SJSA1 (cell line): ENCODE measurements at regions not wholly inside any gene's neighbourhood (a gene's known extent, or its start where the extent isn't known, plus 50 kb on each side); places are given as distances from the start of the nearest gene placed in this dataset.

Experiments
- DNase-seq, 2 experiments: peaks; one replicate each; pipeline ENCODE4 v3.0.0-alpha.2; 2015 to 2020; ENCODE audit warnings: low spot score in 2 of 2, low read depth in 1 of 2
- H3K27ac ChIP-seq: fragments of 250-450 bp; sonication (Bioruptor Pico); 2 replicates; pipeline ENCODE4 v1.5.1; 2020; ENCODE audit warnings: mild to moderate bottlenecking, moderate library complexity
- H3K27me3 ChIP-seq: fragments of 250-450 bp; sonication (Bioruptor Pico); replicated peaks from 2 replicates; pipeline ENCODE4 v1.5.1; 2020; ENCODE audit warnings: mild to moderate bottlenecking, moderate library complexity
- H3K36me3 ChIP-seq: fragments of 250-450 bp; sonication (Bioruptor Pico); 2 replicates; pipeline ENCODE4 v1.5.1; 2020; ENCODE audit warnings: mild to moderate bottlenecking
- H3K4me1 ChIP-seq: fragments of 250-450 bp; sonication (Bioruptor Pico); replicated peaks from 2 replicates; pipeline ENCODE4 v1.6.1; 2021; ENCODE audit warnings: mild to moderate bottlenecking
- H3K4me3 ChIP-seq: fragments of 250-450 bp; sonication (Bioruptor Pico); 2 replicates; pipeline ENCODE4 v1.5.1; 2020; ENCODE audit warnings: mild to moderate bottlenecking
- H3K9me3 ChIP-seq: fragments of 250-450 bp; sonication (Bioruptor Pico); replicated peaks from 2 replicates; pipeline ENCODE4 v1.5.1; 2020; ENCODE audit warnings: mild to moderate bottlenecking

DNA sequence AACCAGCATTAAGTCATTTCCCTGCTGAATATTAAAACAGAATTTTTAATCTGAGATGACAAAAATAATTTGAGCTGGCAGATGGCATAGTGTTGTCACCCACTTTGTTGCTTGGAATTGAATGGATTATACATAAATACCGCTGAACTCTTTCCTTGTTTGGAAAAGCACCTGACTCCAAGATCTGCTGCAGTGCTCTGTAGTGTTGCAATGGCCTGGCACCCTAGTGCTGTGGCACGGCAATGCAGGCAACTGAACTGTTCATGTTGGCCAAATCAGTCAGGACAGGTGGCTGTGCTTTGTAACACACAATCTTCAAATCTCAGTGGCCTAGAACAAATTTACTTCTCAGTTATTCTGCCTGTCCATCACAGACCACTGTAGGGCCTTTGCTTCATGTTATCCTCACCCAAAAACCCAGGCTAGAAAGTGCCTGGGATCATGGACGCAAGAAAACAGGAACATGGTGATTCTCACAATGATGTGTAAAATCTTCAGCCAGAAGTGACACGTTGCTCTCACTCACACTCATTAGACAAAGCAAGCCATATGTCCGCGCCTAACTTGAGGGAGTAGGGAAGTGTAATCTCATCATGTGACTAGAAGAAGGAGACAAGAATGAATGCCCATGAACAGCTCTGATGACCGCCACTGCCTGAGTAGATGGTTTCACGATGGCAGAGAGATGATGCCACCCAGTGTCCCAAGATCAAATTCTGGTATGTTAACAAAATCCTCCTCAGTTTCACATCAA lies 191.9 kb upstream of the PUM3 start:
- Histone ChIP-seq H3K27me3 (no peaks in the 10 kb centered on the region), H3K9me3 (no peaks in the 10 kb centered on the region), H3K4me3 (no peak overlapping the region), H3K4me1 (no peaks in the 10 kb centered on the region), H3K36me3 (no peaks in the 10 kb centered on the region), H3K27ac (no peak overlapping the region)
- DNase-seq: no peak

GRCh38 chr9:3032898-3033297 lies 189.0 kb upstream of the PUM3 start:
- no peak overlapping the region for H3K27ac ChIP-seq
- H3K27me3 ChIP-seq: no peaks in the 10 kb centered on the region
- no peaks in the 10 kb centered on the region for H3K9me3 ChIP-seq
- H3K36me3 ChIP-seq: no peaks in the 10 kb centered on the region
- no peak for DNase-seq
- no peaks in the 10 kb centered on the region for H3K4me1 ChIP-seq
- H3K4me3 ChIP-seq: no peak overlapping the region

GRCh38 chr9:3028535-3028934 lies 184.6 kb upstream of the PUM3 start:
- no peaks in the 10 kb centered on the region for H3K36me3 ChIP-seq
- H3K27ac ChIP-seq: no peak overlapping the region
- no peak for DNase-seq
- H3K27me3 ChIP-seq: no peaks in the 10 kb centered on the region
- no peaks in the 10 kb centered on the region for H3K4me1 ChIP-seq
- no peak overlapping the region for H3K4me3 ChIP-seq
- no peaks in the 10 kb centered on the region for H3K9me3 ChIP-seq

- Histone ChIP-seq H3K27ac (no peak overlapping the region), H3K36me3 (no peaks in the 10 kb centered on the region), H3K9me3 (no peaks in the 10 kb centered on the region), H3K4me3 (no peak overlapping the region), H3K4me1 (no peaks in the 10 kb centered on the region), H3K27me3 (no peaks in the 10 kb centered on the region)
- DNase-seq: no peak
These were observed 183.3 kb upstream of the PUM3 start for GRCh38 chr9:3027210-3027609.

GRCh38 chr9:3023449-3023848 lies 179.6 kb upstream of the PUM3 start:
- no peaks in the 10 kb centered on the region for H3K9me3 ChIP-seq
- no peaks in the 10 kb centered on the region for H3K4me1 ChIP-seq
- no peak overlapping the region for H3K4me3 ChIP-seq
- H3K27me3 ChIP-seq: no peaks in the 10 kb centered on the region
- H3K36me3 ChIP-seq: no peaks in the 10 kb centered on the region
- H3K27ac ChIP-seq: no peak overlapping the region
- no peak for DNase-seq

GRCh38 chr9:3018691-3019230 lies 174.9 kb upstream of the PUM3 start:
- H3K9me3 ChIP-seq: no peaks in the 10 kb centered on the region
- no peaks in the 10 kb centered on the region for H3K4me1 ChIP-seq
- no peaks in the 10 kb centered on the region for H3K36me3 ChIP-seq
- no peak overlapping the region for H3K27ac ChIP-seq
- no peaks in the 10 kb centered on the region for H3K27me3 ChIP-seq
- no peak overlapping the region for H3K4me3 ChIP-seq
- no peak for DNase-seq

DNA sequence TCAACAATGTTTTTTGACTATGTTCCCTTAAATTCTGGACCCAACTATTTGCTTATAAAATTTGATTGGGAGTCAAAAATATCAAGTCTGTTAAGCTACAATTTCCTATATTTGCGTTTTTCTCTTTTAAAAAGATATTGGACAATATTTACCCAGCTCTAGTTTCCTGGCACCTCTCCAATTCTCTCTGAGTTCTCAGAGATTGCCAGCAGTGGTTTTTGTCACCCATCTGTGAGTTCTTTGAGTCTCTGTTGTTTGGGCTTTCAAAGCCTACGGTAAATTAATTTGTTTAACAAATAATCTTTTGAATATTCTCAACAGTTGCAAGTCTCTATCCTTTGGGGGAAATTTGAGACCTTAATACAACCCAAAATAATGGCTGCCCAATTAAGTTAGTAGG lies 174.2 kb upstream of the PUM3 start:
- Histone ChIP-seq H3K27ac (no peak overlapping the region), H3K4me1 (no peaks in the 10 kb centered on the region), H3K9me3 (no peaks in the 10 kb centered on the region), H3K36me3 (no peaks in the 10 kb centered on the region), H3K27me3 (no peaks in the 10 kb centered on the region), H3K4me3 (no peak overlapping the region)
- no peak for DNase-seq

- Histone ChIP-seq H3K27ac (no peak overlapping the region), H3K9me3 (no peaks in the 10 kb centered on the region), H3K36me3 (no peaks in the 10 kb centered on the region), H3K4me1 (no peaks in the 10 kb centered on the region), H3K27me3 (no peaks in the 10 kb centered on the region), H3K4me3 (no peak overlapping the region)
- DNase-seq: no peak
These were observed 170.3 kb upstream of the PUM3 start for GRCh38 chr9:3014178-3014577.

DNA sequence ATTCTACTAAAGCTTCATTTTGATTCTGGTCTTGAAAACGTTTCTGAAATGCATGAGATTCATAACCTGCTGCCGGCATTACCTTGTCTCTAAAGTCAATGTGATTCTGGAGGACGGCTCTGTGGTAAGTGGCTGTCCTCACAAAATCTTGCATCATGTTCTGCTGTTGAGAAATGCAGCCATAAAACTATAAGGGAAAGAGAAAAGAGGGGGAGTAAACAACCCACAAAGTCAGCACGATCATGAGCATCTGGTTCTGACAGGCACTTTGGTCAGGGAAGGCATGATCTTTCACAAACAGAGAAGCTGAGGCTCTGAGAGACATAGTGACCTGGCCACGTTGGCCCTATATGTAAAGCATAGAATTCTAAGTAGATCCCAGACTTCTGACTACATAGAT lies 168.9 kb upstream of the PUM3 start:
- no peaks in the 10 kb centered on the region for H3K27me3 ChIP-seq
- no peaks in the 10 kb centered on the region for H3K4me1 ChIP-seq
- H3K27ac ChIP-seq: no peak overlapping the region
- H3K9me3 ChIP-seq: no peaks in the 10 kb centered on the region
- no peak for DNase-seq
- no peaks in the 10 kb centered on the region for H3K36me3 ChIP-seq
- no peak overlapping the region for H3K4me3 ChIP-seq

DNA sequence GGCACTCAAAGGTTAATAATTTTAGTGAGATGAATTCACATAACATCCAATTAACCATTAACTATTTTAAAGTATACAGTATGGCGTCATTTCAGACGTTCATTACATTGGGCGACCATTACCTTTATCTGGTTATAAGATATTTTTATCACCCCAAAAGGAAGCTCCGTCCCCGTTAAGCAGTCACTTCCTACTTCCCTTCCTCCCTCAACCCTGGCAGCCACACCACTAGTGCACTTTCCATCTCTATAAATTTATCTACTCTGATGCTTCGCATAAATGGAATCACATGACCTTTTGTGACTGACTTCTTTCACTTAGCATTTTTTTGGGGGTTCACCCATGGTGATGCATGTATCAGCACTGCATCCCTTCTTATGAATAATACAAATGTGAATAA lies 168.3 kb upstream of the PUM3 start:
- Histone ChIP-seq H3K4me1 (no peaks in the 10 kb centered on the region), H3K9me3 (no peaks in the 10 kb centered on the region), H3K4me3 (no peak overlapping the region), H3K27ac (no peak overlapping the region), H3K27me3 (no peaks in the 10 kb centered on the region), H3K36me3 (no peaks in the 10 kb centered on the region)
- DNase-seq: no peak

GRCh38 chr9:3008091-3008490 lies 164.2 kb upstream of the PUM3 start:
- H3K4me3 ChIP-seq: no peak overlapping the region
- no peaks in the 10 kb centered on the region for H3K4me1 ChIP-seq
- H3K27me3 ChIP-seq: no peaks in the 10 kb centered on the region
- H3K36me3 ChIP-seq: no peaks in the 10 kb centered on the region
- no peak overlapping the region for H3K27ac ChIP-seq
- H3K9me3 ChIP-seq: no peaks in the 10 kb centered on the region
- DNase-seq: no peak

- DNase-seq: no peak
- no peak overlapping the region for H3K4me3 ChIP-seq
- no peaks in the 10 kb centered on the region for H3K9me3 ChIP-seq
- no peaks in the 10 kb centered on the region for H3K4me1 ChIP-seq
- H3K36me3 ChIP-seq: no peaks in the 10 kb centered on the region
- no peak overlapping the region for H3K27ac ChIP-seq
- H3K27me3 ChIP-seq: no peaks in the 10 kb centered on the region
These were observed 163.4 kb upstream of the PUM3 start for GRCh38 chr9:3007326-3007725.

- no peaks in the 10 kb centered on the region for H3K4me1 ChIP-seq
- no peak overlapping the region for H3K27ac ChIP-seq
- H3K27me3 ChIP-seq: no peaks in the 10 kb centered on the region
- no peaks in the 10 kb centered on the region for H3K9me3 ChIP-seq
- no peak for DNase-seq
- no peak overlapping the region for H3K4me3 ChIP-seq
- H3K36me3 ChIP-seq: no peaks in the 10 kb centered on the region
These were observed 163.0 kb upstream of the PUM3 start for GRCh38 chr9:3006851-3007250.

DNA sequence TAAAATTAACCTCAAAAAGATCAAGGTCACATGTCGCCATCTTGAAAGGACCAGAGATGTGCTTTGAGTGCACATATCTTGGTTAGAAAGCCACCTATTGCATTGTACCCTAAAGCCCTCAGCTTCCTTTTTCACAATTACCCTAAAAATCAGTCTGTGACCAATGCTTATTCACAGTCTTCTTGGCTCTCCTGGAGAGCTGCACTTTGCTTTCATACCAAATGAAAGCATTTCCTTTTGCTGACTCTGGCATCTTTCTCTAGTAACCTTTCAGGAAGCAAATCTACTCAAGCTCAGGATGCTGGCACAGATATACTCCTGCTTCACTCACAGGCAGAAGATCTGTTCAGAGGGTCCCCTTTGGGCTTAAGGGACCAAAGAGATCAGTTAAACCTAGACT lies 160.7 kb upstream of the PUM3 start:
- H3K4me1 ChIP-seq: no peaks in the 10 kb centered on the region
- no peaks in the 10 kb centered on the region for H3K9me3 ChIP-seq
- H3K27ac ChIP-seq: no peak overlapping the region
- no peaks in the 10 kb centered on the region for H3K36me3 ChIP-seq
- DNase-seq: no peak
- no peak overlapping the region for H3K4me3 ChIP-seq
- H3K27me3 ChIP-seq: no peaks in the 10 kb centered on the region

DNA sequence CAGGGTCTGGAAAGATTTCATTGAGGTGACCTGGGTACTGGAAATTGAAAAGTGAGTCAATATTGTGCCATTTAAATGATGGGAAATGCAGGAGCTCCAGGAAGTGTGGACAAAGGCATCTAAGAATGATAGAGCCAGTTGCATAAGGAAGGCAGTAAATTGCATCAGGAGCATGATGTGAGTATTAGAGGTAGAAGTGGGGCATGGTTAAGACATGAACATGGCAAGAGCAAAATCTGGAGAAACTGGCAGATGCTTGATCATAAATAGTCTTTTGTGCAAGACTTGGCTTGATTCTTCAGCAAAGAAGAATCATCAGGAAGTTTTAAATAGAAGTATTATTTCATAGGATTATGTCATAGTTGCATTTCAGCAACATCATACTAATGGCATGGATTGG lies 157.4 kb upstream of the PUM3 start:
- H3K27me3 ChIP-seq: no peaks in the 10 kb centered on the region
- H3K4me1 ChIP-seq: no peaks in the 10 kb centered on the region
- no peak overlapping the region for H3K27ac ChIP-seq
- no peaks in the 10 kb centered on the region for H3K36me3 ChIP-seq
- no peak overlapping the region for H3K4me3 ChIP-seq
- no peak for DNase-seq
- no peaks in the 10 kb centered on the region for H3K9me3 ChIP-seq
